ENCODE measurements at regions not wholly inside any gene's neighbourhood (a gene's known extent, or its start where the extent isn't known, plus 50 kb on each side); places are given as distances from the start of the nearest gene placed in this dataset.
"Not testable (repeated sequence)": the region's sequence is repeated elsewhere in the genome, so short reads cannot be mapped to it uniquely, and the experiment has no call there.

DNA sequence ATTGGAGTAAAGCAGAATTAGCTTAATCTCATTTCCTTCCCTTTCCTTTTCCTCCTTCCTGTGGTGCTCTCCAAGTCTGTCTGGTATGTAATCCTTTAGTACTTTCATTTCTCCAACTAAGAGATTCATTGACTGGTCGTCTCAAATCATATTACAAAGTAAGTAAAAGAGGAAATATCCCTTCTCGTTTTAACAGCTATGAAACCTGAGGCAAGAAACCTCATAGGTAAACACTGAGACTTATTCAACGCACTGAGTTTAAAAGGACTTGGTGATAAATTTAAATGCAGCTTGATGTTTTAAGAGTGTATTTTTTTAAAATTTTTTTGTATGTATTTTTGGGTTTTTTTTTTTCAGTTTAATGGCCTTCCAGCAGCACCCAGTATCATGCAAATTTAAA, 117.2 kb upstream of the LRRC3B start:
- Histone ChIP-seq H3K4me2 (no peak overlapping the region), H3K36me3 (replicated peaks in 1 of 2; ENCODE audit: control insufficient read depth in 1 of 2, insufficient read depth in 2 of 2, low read length in 1 of 2) (no peaks in the 10 kb centered on the region), H3F3A (replicated peaks; ENCODE audit: insufficient read depth) (no peaks in the 10 kb centered on the region), H3K9me2 (no peaks in the 10 kb centered on the region), H3K9ac (no peak overlapping the region), H4K20me1 (ENCODE audit: insufficient read depth) (no peaks in the 10 kb centered on the region), H2AFZ (ENCODE audit: low read depth) (no peak overlapping the region), H3K4me3 (ENCODE audit: low read depth in 2 of 2, low read length in 1 of 2) (no peak overlapping the region), H3K79me2 (ENCODE audit: insufficient read depth) (no peaks in the 10 kb centered on the region), H3K9me3 (no peaks in the 10 kb centered on the region), H3K27ac (ENCODE audit: low read depth in 2 of 2, low read length in 1 of 2) (no peak overlapping the region), H3K27me3 (ENCODE audit: insufficient read depth) (no peaks in the 10 kb centered on the region), H3K4me1 (ENCODE audit: control insufficient read depth in 1 of 2, insufficient read depth in 2 of 2, low read depth in 1 of 2, low read length in 1 of 2) (no peaks in the 10 kb centered on the region)
- ChIA-PET POLR2A (no interaction called here), CTCF (no interaction called here)
- no peak for DNase-seq
- 17% methylated on average over 3 of the region's 3 CpGs for WGBS (ENCODE audit: low lambda C conversion rate)
- no peak for TF ChIP-seq JUND (IDR thresholded peaks at IDR 0.05)
- TF ChIP-seq, protein P1, sequence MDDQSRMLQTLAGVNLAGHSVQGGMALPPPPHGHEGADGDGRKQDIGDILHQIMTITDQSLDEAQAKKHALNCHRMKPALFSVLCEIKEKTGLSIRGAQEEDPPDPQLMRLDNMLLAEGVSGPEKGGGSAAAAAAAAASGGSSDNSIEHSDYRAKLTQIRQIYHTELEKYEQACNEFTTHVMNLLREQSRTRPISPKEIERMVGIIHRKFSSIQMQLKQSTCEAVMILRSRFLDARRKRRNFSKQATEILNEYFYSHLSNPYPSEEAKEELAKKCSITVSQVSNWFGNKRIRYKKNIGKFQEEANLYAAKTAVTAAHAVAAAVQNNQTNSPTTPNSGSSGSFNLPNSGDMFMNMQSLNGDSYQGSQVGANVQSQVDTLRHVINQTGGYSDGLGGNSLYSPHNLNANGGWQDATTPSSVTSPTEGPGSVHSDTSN (IDR thresholded peaks at IDR 0.05), result no peak
- no peak for TF ChIP-seq RXRA (IDR thresholded peaks at IDR 0.05; ENCODE audit: borderline replicate concordance, low read depth)
- no peak for TF ChIP-seq EZH2phosphoT487 (IDR thresholded peaks at IDR 0.05; ENCODE audit: borderline replicate concordance, low read depth)
- TF ChIP-seq CHD2 (IDR thresholded peaks at IDR 0.05; ENCODE audit: low read length, partially characterized antibody), result no peak
- TF ChIP-seq EP300 (IDR thresholded peaks at IDR 0.05; ENCODE audit: borderline replicate concordance in 1 of 2, low read depth in 1 of 2, low read length in 1 of 2), result no peak
- no peak for TF ChIP-seq REST (IDR thresholded peaks at IDR 0.05; ENCODE audit: low read depth, low read length)
- no peak for TF ChIP-seq YY1 (IDR thresholded peaks at IDR 0.05; ENCODE audit: low read depth)
- TF ChIP-seq ZBTB33 (IDR thresholded peaks at IDR 0.05; ENCODE audit: borderline replicate concordance, low read depth), result no peak
- TF ChIP-seq, protein P2, sequence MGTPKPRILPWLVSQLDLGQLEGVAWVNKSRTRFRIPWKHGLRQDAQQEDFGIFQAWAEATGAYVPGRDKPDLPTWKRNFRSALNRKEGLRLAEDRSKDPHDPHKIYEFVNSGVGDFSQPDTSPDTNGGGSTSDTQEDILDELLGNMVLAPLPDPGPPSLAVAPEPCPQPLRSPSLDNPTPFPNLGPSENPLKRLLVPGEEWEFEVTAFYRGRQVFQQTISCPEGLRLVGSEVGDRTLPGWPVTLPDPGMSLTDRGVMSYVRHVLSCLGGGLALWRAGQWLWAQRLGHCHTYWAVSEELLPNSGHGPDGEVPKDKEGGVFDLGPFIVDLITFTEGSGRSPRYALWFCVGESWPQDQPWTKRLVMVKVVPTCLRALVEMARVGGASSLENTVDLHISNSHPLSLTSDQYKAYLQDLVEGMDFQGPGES (IDR thresholded peaks at IDR 0.05; ENCODE audit: low read depth, low read length), result no peak
- TF ChIP-seq MXI1 (IDR thresholded peaks at IDR 0.05; ENCODE audit: low read depth, low read length), result no peak
- no peak for TF ChIP-seq NFIC (IDR thresholded peaks at IDR 0.05; ENCODE audit: borderline replicate concordance)
- no peak for TF ChIP-seq GATA2 (CRISPR knock-in tag; IDR thresholded peaks at IDR 0.05)
- no peak for TF ChIP-seq FOXM1 (IDR thresholded peaks at IDR 0.05; ENCODE audit: low read depth)
- TF ChIP-seq TAF1 (IDR thresholded peaks at IDR 0.05; ENCODE audit: borderline replicate concordance, low read depth, low read length), result no peak
- no peak for TF ChIP-seq USF1 (IDR thresholded peaks at IDR 0.05; ENCODE audit: borderline replicate concordance, low read depth)
- no peak for TF ChIP-seq RAD21 (IDR thresholded peaks at IDR 0.05; ENCODE audit: low read length)

GRCh38 chr3:26514445-26515029, 108.0 kb upstream of the LRRC3B start:
- H4K20me1 ChIP-seq (ENCODE audit: insufficient read depth); H3K36me3 ChIP-seq (replicated peaks in 1 of 2; ENCODE audit: control insufficient read depth in 1 of 2, insufficient read depth in 2 of 2, low read length in 1 of 2); H3K79me2 ChIP-seq (ENCODE audit: insufficient read depth); DNase-seq; H3K4me3 ChIP-seq (ENCODE audit: low read depth in 2 of 2, low read length in 1 of 2); H3K9me3 ChIP-seq; H3K27me3 ChIP-seq (ENCODE audit: insufficient read depth); H3K4me2 ChIP-seq; H3K9ac ChIP-seq; H3F3A ChIP-seq (replicated peaks; ENCODE audit: insufficient read depth); H3K27ac ChIP-seq (ENCODE audit: low read depth in 2 of 2, low read length in 1 of 2); POLR2A ChIA-PET; H3K9me2 ChIP-seq; H3K4me1 ChIP-seq (ENCODE audit: control insufficient read depth in 1 of 2, insufficient read depth in 2 of 2, low read depth in 1 of 2, low read length in 1 of 2); CTCF ChIA-PET; H2AFZ ChIP-seq (ENCODE audit: low read depth): not testable (repeated sequence)
- 54% methylated on average over 5 of the region's 5 CpGs for WGBS (ENCODE audit: low lambda C conversion rate)

All from SK-N-SH (cell line).